Activated CD4-positive, alpha-beta T cell treated with anti-CD3 and anti-CD28 coated beads for 36 hours (primary cell): ENCODE measurements at regions not wholly inside any gene's neighbourhood (a gene's known extent, or its start where the extent isn't known, plus 50 kb on each side); places are given as distances from the start of the nearest gene placed in this dataset.

Experiments
- ATAC-seq: fragments of 200-7000 bp; cut with Tn5 transposase; one replicate; pipeline ENCODE4 v1.10.0; 2021; ENCODE audit warnings: mild to moderate bottlenecking, moderate library complexity
- CTCF ChIA-PET: fragments of 350-600 bp; sonication (Branson Sonifier 250); formaldehyde crosslinking; loops from one replicate; lab custom pipeline; 2021; ENCODE audit warnings: antibody characterized with exemption; lab: Charles Lee
- POLR2A ChIA-PET: fragments of 350-600 bp; sonication (Branson Sonifier 250); formaldehyde crosslinking; loops from one replicate; lab custom pipeline; 2021; ENCODE audit warnings: antibody characterized with exemption, inconsistent platforms; lab: Charles Lee
- DNase-seq: peaks from one replicate; pipeline ENCODE4 v3.0.0-alpha.2; 2020
- H3K27ac Mint-ChIP-seq: one replicate; pipeline ENCODE4 v1.8.0; 2021; ENCODE audit warnings: mixed read lengths
- H3K27me3 Mint-ChIP-seq: one replicate; pipeline ENCODE4 v1.8.0; 2021; ENCODE audit warnings: mixed read lengths
- H3K36me3 Mint-ChIP-seq: one replicate; pipeline ENCODE4 v1.8.0; 2021; ENCODE audit warnings: low read depth, mixed read lengths
- H3K4me1 Mint-ChIP-seq: one replicate; pipeline ENCODE4 v1.8.0; 2021; ENCODE audit warnings: mixed read lengths
- H3K4me3 Mint-ChIP-seq: one replicate; pipeline ENCODE4 v1.8.0; 2021; ENCODE audit warnings: mild to moderate bottlenecking, moderate library complexity, mixed read lengths
- H3K9me3 Mint-ChIP-seq: one replicate; pipeline ENCODE4 v1.8.0; 2021; ENCODE audit warnings: low read depth, mixed read lengths
- intact Hi-C, 2 experiments: fragments of 100-400 bp; cut with DNase I in 1 of 2; cut with micrococcal nuclease in 1 of 2; formaldehyde crosslinking; loops; one replicate each; pipeline versions ENCODE4 v1.14.2 to v1.15.1; 2022 to 2024; cut with DNase I, micrococcal nuclease

DNA sequence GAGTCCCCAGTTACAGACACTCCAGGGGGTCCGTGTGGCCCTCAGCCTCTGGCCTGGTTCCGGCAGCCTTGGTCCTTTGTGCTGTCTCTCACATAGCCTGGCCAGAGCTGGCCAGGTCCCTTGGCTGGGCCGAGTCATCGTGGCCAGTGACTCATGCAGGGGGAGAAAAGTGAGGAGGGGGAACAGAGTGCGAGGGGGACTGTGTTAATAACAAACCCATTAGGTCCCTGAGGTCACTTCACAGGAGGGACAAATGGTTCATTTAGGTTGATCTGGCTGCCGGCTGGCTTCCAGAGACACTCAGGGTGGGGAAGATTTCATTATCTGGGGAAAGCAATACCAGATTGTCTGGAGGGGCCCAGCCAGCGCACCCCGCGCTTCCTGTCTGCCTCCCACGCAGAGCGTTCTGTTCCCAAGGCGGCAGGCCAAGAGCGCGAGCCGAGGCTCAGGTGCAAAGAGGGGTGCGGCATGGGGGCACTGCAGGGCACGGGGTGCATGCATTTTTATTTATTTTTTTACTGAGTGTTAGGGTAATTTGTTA is 223.1 kb downstream of the SEC14L1 start:
- peak; percentile 55 for ATAC-seq

GRCh38 chr17:77364381-77364911 is 223.7 kb downstream of the SEC14L1 start:
- Mint-ChIP-seq H3K27me3 (no peaks in the 10 kb centered on the region), H3K36me3 (no peaks in the 10 kb centered on the region), H3K9me3 (no peaks in the 10 kb centered on the region), H3K27ac (no peak overlapping the region), H3K4me1 (peaks cover 58% of the 10 kb centered on the region), H3K4me3 (peak overlapping the region; percentile 16)
- intact Hi-C loops = no loop called here
- ATAC-seq = peak; percentile 47
- ChIA-PET POLR2A (no interaction called here), CTCF (no interaction called here)
- no peak for DNase-seq

More for the DNA sequence above, 223.1 kb downstream of the SEC14L1 start:
- intact Hi-C loops = no loop called here
- ChIA-PET POLR2A (no interaction called here), CTCF (interaction anchor here (1.0 kb wide), 1 partner anchor 18 kb away, joined by 4 read pairs; no protein-coding TSS in a partner anchor)
- peak; percentile 65 for DNase-seq
- Mint-ChIP-seq H3K4me3 (peak overlapping the region; percentile 16), H3K27me3 (no peaks in the 10 kb centered on the region), H3K36me3 (no peaks in the 10 kb centered on the region), H3K4me1 (peaks cover 54% of the 10 kb centered on the region), H3K27ac (peak overlapping the region; percentile 21), H3K9me3 (no peaks in the 10 kb centered on the region)

DNA sequence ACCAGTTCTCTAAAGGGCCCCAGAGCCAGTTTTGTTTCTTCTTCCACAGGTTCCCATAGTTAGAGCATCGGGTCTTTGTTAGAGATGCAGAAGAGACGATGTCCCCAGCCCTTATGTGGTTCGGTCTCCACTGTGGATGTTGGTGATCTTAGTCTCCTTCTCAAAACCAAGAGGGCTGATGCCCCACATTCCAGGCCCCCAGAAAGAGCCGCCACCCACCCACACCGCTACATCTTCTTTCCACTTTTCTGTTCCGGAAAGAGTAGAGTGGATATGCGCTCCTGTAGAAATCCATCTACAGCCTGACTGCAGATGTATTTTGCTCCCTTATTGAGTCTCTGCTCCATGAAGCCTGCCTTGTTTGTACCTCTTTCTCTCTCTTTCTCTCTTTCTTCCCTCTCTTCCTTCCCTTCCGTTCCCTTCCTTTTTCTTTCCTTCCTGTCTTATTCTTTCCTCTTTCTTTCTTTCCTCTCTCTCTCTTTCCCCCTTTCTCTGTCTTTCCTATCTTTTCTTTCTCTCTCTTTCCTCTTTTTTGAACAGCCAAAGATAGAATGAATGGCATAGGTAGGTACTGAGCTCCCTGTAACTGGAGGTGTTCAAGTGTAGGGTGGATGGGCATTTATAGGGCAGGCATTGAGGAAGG is 224.3 kb downstream of the SEC14L1 start:
- H3K9me3 Mint-ChIP-seq = no peaks in the 10 kb centered on the region
- ChIA-PET POLR2A (interaction anchor here (0.7 kb wide), 2 partner anchors 513 to 1096 kb away, joined by 3 read pairs; no protein-coding TSS in a partner anchor), CTCF (no interaction called here)
- H3K27me3 Mint-ChIP-seq = no peaks in the 10 kb centered on the region
- no peaks in the 10 kb centered on the region for H3K36me3 Mint-ChIP-seq
- no peak overlapping the region for H3K27ac Mint-ChIP-seq
- peak overlapping the region; percentile 5 for H3K4me3 Mint-ChIP-seq
- peaks cover 58% of the 10 kb centered on the region for H3K4me1 Mint-ChIP-seq
- intact Hi-C loops = no loop called here
- no peak for DNase-seq
- ATAC-seq = no peak

DNA sequence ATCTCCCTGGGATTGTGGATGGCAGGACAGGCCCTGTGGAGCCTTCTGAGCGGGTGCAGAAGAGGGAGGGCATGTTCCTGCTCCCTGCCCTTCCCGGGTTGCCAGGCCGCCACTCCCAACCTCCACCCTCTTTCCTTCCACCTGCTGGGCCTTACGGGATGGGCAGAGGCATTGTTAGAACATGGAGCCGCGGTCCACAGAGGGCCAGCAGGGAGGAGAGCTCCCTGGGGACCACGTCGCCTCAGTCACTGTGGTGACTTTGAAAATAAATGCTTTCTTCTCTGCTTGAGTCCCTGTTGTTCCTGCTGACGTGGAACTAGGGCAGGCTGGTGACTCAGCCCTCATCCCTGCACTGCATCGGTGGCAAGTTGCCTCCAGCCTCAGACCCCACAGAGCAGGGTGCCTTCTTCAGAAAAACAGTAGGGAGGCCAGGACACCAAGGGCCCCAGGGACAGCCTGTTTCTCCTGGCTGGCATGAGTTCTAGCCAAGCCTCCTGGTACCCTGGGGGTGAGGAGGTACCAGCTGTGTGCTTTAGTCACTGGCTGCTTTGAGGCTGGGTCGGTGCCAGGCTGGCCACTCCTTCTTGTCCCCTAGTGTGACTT is 224.9 kb downstream of the SEC14L1 start:
- Mint-ChIP-seq H3K27me3 (no peaks in the 10 kb centered on the region), H3K4me3 (peak overlapping the region; percentile 5), H3K4me1 (peaks cover 62% of the 10 kb centered on the region), H3K27ac (no peak overlapping the region), H3K9me3 (no peaks in the 10 kb centered on the region), H3K36me3 (no peaks in the 10 kb centered on the region)
- intact Hi-C loops = no loop called here
- ATAC-seq (peak; percentile 59), DNase-seq (peak; percentile 50)
- ChIA-PET POLR2A (interaction anchor here (0.7 kb wide), 2 partner anchors 513 to 1096 kb away, joined by 3 read pairs; no protein-coding TSS in a partner anchor), CTCF (interaction anchor here (0.6 kb wide), 1 partner anchor 368 kb away, joined by 3 read pairs; no protein-coding TSS in a partner anchor)

DNA sequence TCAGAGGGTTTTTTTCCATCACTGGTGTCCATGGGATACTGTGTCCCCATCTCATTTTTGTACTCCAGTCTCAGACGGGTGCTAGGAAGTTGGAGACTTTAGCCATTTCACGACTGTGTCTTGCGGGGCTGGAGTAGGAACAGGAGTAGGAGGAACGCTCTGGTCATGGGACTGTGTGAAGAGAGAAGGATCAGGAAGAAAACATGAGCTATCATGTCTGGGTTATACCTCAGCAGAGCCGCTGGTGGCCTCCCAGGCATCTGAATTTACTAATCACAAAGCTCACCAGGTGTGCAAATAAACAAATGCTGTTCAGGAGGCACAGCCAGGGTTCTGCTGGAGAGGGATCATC is 225.4 kb downstream of the SEC14L1 start:
- Mint-ChIP-seq H3K27ac (no peak overlapping the region), H3K27me3 (no peaks in the 10 kb centered on the region), H3K4me3 (no peak overlapping the region), H3K9me3 (no peaks in the 10 kb centered on the region), H3K36me3 (no peaks in the 10 kb centered on the region), H3K4me1 (peaks cover 67% of the 10 kb centered on the region)
- POLR2A ChIA-PET = no interaction called here
- no peak for DNase-seq
- CTCF ChIA-PET = interaction anchor here (0.6 kb wide), 1 partner anchor 367 kb away, joined by 3 read pairs; no protein-coding TSS in a partner anchor
- intact Hi-C loops = no loop called here
- ATAC-seq = no peak

GRCh38 chr17:77366558-77367245 is 225.9 kb downstream of the SEC14L1 start:
- ChIA-PET POLR2A (no interaction called here), CTCF (no interaction called here)
- H3K9me3 Mint-ChIP-seq = no peaks in the 10 kb centered on the region
- H3K27ac Mint-ChIP-seq = no peak overlapping the region
- DNase-seq = no peak
- peaks cover 72% of the 10 kb centered on the region for H3K4me1 Mint-ChIP-seq
- intact Hi-C loops = no loop called here
- ATAC-seq = no peak
- no peak overlapping the region for H3K4me3 Mint-ChIP-seq
- no peaks in the 10 kb centered on the region for H3K27me3 Mint-ChIP-seq
- H3K36me3 Mint-ChIP-seq = no peaks in the 10 kb centered on the region

GRCh38 chr17:77369544-77369971 is 228.8 kb downstream of the SEC14L1 start:
- POLR2A ChIA-PET = no interaction called here
- Mint-ChIP-seq H3K36me3 (peaks cover 2% of the 10 kb centered on the region), H3K4me3 (no peak overlapping the region), H3K27me3 (no peaks in the 10 kb centered on the region), H3K4me1 (peaks cover 59% of the 10 kb centered on the region), H3K27ac (no peak overlapping the region), H3K9me3 (no peaks in the 10 kb centered on the region)
- CTCF ChIA-PET = interaction anchor here (1.1 kb wide), 1 partner anchor 31 kb away, joined by 5 read pairs; no protein-coding TSS in a partner anchor
- ATAC-seq (no peak), DNase-seq (no peak)
- intact Hi-C loops = no loop called here

DNA sequence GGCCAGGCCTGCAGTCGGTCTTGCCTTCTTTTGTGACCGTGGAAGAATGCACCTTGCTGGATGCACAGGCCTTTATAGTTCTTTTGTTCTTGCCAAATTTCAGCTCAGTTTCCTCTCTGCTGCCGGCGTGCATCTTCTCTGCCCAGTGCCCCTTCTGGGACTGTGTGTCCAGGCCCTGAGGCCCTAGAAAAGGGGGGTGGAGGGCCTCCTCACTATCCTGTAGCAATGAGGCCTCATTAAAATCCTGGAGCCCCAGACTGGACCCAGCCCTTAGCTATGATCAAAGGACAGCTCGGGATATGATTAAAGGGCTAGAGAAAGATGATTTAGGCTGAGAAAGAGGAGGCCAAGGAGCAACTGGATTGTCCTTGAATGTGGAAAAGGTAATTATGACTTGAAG is 229.8 kb downstream of the SEC14L1 start:
- H3K27me3 Mint-ChIP-seq = no peaks in the 10 kb centered on the region
- H3K4me3 Mint-ChIP-seq = no peak overlapping the region
- intact Hi-C loops = loop anchor here in 1 of 2 experiments (5.0 kb wide), 1 partner anchor 88 kb away; no protein-coding TSS in a partner anchor
- no peak for DNase-seq
- ChIA-PET POLR2A (no interaction called here), CTCF (interaction anchor here (1.5 kb wide), 1 partner anchor 30 kb away, joined by 6 read pairs; no protein-coding TSS in a partner anchor)
- H3K27ac Mint-ChIP-seq = peak overlapping the region; percentile 23
- peaks cover 2% of the 10 kb centered on the region for H3K36me3 Mint-ChIP-seq
- no peak for ATAC-seq
- H3K4me1 Mint-ChIP-seq = peaks cover 57% of the 10 kb centered on the region
- H3K9me3 Mint-ChIP-seq = no peaks in the 10 kb centered on the region

GRCh38 chr17:77371117-77371887 is 230.5 kb downstream of the SEC14L1 start:
- CTCF ChIA-PET = interaction anchor here (1.5 kb wide), 1 partner anchor 29 kb away, joined by 6 read pairs; no protein-coding TSS in a partner anchor
- peak overlapping the region; percentile 23 for H3K27ac Mint-ChIP-seq
- DNase-seq = no peak
- ATAC-seq = no peak
- H3K27me3 Mint-ChIP-seq = no peaks in the 10 kb centered on the region
- no peak overlapping the region for H3K4me3 Mint-ChIP-seq
- POLR2A ChIA-PET = interaction anchor here (1.1 kb wide), 1 partner anchor 19 kb away, joined by 3 read pairs; no protein-coding TSS in a partner anchor
- H3K9me3 Mint-ChIP-seq = no peaks in the 10 kb centered on the region
- H3K36me3 Mint-ChIP-seq = peaks cover 6% of the 10 kb centered on the region
- intact Hi-C loops = loop anchor here in 1 of 2 experiments (5.0 kb wide), 1 partner anchor 89 kb away; no protein-coding TSS in a partner anchor
- peaks cover 57% of the 10 kb centered on the region for H3K4me1 Mint-ChIP-seq

GRCh38 chr17:77371888-77372443 is 231.2 kb downstream of the SEC14L1 start:
- POLR2A ChIA-PET = interaction anchor here (0.6 to 1.1 kb wide), 2 partner anchors 18 to 25 kb away, joined by 3 read pairs; no protein-coding TSS in a partner anchor
- H3K9me3 Mint-ChIP-seq = no peaks in the 10 kb centered on the region
- CTCF ChIA-PET = no interaction called here
- H3K27ac Mint-ChIP-seq = peak overlapping the region; percentile 74
- H3K4me1 Mint-ChIP-seq = peaks cover 57% of the 10 kb centered on the region
- DNase-seq (peak; percentile 43), ATAC-seq (no peak)
- peak overlapping the region; percentile 67 for H3K4me3 Mint-ChIP-seq
- H3K27me3 Mint-ChIP-seq = no peaks in the 10 kb centered on the region
- peaks cover 6% of the 10 kb centered on the region for H3K36me3 Mint-ChIP-seq
- intact Hi-C loops = loop anchor here in 1 of 2 experiments (2.0 to 5.0 kb wide), 2 partner anchors 29 to 90 kb away; no protein-coding TSS in a partner anchor
